GM19238 (cell line): ENCODE measurements at regions not wholly inside any gene's neighbourhood (a gene's known extent, or its start where the extent isn't known, plus 50 kb on each side); places are given as distances from the start of the nearest gene placed in this dataset.

ENCODE experiments used
- DNase-seq: peaks from one replicate; pipeline ENCODE4 v3.0.0; 2011; ENCODE audit warnings: low spot score; ENCODE audit not compliant: insufficient read length

GRCh38 chr2:8525582-8526402 lies 156.1 kb upstream of the ID2 start:
- peak; percentile 63 for DNase-seq

- DNase-seq, result no peak
These were observed 155.5 kb upstream of the ID2 start for GRCh38 chr2:8526403-8526696.

DNA sequence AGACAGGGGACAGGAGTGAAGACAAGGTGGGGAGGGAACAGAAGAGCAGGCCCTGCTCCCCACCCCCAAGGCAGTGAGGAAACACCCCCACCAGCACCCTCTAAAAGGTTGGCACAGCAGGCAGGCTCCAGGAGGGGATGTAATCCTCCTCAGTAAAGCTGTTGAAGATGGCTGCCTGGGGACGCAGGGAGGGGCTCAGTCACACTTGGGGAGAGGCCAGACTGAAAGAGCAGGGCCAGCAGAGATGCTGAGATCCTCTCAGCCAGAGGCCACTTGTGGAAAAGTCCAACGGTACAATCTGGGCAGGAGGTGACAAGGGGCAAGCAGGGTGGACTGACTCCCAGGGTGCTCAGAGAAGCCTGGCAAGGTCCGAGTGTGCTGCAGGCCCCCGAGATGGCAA lies 154.8 kb upstream of the ID2 start:
- no peak for DNase-seq

GRCh38 chr2:8527676-8528075 lies 154.2 kb upstream of the ID2 start:
- DNase-seq, result no peak

GRCh38 chr2:8528863-8529262 lies 153.0 kb upstream of the ID2 start:
- DNase-seq, result no peak

DNA sequence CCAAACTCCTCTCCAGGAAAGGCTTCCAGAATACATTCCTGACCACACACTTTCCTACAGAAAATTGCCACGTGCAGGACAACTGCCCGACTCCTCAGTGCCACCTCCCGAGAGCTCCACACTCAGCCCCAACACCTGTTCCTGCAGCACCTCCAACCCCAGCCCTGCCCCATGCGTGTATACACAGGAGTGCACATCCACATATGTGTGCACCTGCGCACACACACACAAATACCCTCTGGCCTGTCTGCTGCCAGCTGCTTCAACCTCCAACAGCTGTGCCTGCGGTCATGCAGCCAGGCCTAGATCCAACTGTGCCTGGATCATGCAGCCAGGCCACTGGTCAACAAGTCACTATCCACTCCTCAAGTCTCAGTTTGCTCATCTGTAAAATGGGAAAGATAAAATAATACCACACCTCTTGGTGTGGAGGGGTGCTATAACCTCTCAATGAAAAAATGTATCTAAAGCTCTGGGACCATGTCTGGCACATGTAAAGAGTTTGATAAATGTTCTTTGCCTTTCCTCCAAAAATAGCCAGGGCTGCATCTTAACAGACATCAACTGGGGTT lies 152.1 kb upstream of the ID2 start:
- DNase-seq, result no peak

GRCh38 chr2:8531481-8531880 lies 150.4 kb upstream of the ID2 start:
- no peak for DNase-seq

DNA sequence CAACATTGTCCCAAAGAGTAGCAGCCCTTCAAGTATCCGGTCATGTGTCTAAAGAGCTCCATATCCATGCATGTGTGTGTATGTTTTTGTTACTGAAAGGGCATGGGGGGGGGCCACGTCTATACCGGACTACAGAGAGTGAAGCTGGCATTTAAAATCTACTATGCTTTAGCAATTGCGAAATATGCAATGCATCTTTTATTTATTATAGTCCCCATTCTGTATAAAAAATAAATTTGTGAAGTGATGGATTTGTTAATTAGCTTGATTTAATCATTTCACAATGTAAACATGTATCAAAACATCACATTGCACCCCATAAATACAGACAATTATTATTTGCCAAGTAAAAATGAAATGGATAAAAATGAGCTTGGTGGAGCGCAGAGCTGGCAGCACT lies 149.4 kb upstream of the ID2 start:
- DNase-seq, result no peak

GRCh38 chr2:8533923-8534322 lies 147.9 kb upstream of the ID2 start:
- DNase-seq, result no peak

DNA sequence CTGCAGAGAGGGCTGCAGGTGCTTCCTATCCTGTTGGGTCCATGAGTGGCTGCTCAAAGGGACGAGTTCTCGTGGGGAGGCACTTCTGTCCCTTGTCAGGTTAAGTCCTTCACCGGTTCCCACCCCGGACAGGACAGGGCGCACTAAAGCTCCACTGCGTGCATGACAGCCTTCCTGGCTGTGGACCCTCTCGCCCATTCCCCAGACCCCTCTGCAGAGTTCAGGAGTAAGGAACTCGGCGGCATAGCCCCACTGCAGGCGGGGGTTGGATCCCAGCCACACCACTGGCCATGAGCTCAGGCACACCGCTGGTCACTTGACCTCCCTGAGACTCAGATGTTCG lies 147.5 kb upstream of the ID2 start:
- DNase-seq, result no peak

DNA sequence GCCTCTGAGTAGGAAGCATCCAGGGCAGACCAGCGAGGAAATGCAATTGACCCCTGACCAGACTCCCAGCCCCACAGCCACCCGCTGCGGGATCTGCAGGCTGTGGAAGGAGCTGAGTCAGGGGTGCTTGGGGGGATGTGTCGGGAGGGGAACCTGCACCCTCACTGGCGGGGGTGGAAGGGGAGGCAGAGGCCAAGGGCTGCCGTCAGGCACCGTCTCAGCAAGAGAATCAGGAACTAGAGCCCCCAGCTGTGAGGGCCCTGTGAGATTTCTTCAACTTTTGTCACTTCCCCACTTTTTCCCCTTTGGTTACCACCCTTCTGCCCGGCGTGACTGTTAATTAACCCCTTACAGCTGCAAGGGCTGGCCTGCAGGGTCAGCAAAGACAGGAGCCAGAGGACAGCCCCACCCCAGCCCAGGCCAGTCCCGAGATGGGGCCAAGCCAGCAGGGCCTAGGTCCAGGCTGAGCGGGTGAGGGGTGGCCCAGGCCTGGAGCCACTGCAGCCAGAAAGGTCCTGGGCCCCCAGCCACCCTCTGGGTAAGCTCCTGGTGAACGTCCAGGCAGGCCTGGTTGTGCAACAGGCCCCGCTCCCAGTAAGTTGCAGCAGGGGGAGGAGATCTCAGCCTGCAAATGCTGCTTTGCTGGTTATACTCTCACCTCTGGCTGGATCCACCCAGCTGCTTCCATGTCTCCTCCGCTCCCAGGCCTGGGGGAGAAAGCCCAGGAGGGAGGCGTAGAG lies 147.0 kb upstream of the ID2 start:
- no peak for DNase-seq

GRCh38 chr2:8535469-8535795 lies 146.4 kb upstream of the ID2 start:
- DNase-seq, result no peak

DNA sequence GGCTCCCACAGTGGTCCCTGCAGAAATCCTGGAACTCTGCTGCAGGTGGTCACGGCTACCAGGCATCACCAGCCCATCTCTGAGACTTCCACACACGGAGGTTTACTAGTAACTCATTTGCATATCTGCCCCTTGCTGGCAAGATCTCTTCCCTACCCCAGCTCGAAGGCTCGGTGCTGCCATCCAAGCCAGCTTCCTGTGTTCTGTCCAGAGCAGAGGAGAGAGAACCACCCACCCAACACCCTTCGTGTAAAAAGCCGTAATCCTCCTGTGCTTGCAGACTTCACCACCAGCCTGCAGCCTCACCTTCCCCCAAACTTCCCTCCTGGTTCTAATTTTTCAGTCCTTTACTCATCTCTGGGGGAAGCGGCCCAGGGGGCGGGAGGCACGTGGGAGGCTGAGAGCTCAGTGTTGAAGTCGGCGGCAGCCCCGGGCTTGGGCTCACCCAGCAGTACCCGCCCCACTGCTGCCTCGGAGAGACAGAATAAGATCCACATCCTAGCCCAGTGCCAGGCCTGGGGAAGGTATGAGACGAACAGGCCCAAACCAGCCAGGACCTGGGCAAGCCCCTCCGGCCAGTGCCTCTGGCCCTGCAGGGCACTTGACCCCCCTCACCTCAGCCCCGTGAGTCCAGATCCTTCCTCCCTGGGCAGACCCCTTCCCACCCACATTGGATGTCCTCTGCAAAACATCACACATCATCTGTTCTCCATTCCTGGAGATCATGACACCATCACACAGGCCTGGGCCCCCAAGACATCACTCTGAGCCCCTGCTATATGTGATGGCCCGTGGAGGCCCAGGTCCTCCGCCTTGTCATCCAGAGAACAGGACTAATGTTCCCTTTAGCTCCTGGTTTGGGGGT lies 145.8 kb upstream of the ID2 start:
- no peak for DNase-seq

GRCh38 chr2:8536686-8537561 lies 144.9 kb upstream of the ID2 start:
- no peak for DNase-seq

DNA sequence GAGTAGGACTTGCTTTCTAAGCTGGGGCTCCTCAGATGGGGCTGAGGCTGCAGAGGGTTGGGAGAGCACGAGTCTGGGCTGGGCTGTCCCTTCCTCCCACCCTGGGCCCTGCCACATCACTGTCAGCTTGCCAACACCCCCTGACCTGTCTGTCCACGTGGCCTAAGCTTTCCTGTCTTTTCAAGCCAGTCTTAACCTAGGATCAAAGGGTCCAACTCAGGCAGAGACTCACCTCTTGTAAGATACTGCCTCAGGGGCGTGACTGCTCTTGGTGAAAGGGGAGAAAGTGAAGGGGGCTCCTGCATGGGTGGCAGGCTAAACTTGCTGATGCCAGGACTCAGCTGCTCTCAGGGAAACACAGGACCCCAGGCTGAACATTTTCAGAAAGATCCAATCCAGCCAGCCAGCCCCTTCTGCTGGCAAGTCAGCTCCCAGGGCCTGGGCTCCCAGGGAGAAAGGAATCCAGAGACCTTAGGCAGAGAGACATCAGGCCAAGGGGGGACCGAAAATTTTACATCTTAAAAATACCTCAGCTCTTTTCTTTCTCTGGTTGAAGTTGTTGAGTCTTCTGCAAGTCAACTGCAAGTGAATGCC lies 144.2 kb upstream of the ID2 start:
- no peak for DNase-seq

DNA sequence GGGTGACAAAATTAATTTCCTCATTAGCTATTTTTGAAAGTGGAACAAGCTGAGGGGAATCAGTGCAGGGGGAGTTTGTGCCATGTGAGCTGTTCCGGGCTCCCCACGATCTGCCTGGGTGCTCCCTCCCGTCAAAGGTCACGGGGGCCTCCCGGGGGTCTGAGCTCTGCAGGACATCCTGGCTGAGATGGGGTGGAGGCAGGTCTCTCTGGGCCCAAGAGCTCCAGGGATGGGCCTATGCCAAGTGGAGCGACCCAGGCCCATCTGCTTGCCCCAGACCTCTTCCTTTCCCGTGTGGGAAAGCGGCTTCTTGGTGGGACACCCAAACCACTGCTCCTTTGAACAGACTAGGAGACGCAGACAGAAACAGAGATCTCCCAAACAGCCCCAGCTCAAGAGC lies 143.3 kb upstream of the ID2 start:
- DNase-seq, result no peak

DNA sequence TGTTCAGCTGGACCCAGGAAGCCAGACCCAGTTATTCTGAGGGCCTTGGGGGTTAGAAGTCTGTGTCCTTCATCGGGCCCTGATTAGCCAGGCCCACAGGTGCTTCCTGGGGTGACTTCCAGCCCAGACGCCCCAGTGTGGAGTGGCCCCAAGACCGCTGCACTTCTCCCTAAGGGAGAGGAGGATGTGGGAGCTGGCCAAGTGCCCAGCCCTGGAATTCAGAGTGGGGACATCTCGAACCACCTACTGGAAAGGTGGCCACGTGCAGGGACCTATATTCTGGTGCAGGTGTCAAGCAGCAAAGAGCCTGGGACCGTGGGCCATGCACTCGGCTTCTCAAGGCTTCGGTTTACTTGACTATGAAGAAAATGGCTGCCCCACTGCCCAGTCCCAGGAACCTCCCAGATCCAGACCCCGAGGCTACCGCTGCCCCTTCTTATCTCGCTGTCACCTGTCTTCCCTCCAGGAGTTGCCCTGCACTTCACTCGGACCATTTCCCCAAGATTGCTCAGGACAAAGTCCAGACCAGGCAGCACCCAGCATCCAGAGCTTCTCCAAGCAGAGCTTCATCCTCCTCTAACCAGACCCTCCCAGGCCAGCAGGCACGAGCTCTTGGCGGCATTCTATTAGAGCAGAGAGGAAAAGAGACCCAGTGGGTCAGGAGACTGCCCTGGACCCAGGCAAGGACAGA lies 142.8 kb upstream of the ID2 start:
- DNase-seq, result no peak

GRCh38 chr2:8539743-8540551 lies 141.9 kb upstream of the ID2 start:
- DNase-seq, result no peak

DNA sequence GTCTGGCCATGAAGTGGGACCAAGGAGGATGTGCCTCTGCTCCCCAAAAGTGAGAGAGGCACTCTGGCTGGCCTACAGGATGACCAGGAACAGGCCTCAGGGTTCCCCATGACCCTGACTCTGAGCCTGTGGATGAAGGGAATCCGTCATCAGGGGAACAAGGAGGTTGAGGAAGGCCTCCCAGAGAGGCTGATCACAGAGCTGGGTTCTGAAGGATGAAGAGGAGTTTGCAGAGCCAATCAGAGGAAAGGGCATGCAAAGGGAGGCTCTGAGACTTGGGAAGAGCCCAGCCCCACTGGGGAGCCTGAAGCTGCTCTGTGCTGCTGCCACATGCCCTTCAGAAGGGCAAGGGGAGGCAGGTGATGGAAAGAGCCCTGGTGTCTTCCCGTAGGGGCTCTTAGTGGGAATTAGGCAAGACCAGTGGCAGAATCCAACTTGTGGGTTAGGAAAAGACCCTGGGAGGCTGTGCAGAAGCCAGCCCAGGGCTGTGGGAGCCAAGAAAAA lies 141.3 kb upstream of the ID2 start:
- no peak for DNase-seq
